ENCODE measurements at regions not wholly inside any gene's neighbourhood (a gene's known extent, or its start where the extent isn't known, plus 50 kb on each side); places are given as distances from the start of the nearest gene placed in this dataset.

DNA sequence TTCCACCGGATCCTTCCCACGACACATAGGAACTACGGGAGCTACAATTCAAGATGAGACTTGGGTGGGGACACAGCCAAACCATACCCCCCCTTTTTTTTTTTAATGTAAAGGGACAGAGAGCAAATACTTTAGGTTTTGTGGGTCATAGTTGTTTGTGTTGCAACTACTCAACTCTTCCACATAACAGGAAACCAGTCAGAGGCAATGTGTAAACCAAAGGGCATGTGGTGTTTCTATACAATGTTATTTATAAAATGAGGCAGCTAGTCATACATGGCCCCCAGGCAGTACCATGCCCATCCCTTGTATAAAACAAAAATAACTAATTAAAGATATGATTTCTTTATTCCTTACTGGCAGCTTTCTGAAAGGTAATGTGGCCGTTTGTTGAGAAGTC is 845.4 kb upstream of the ADAMTS5 start:
- no peak for TF ChIP-seq POLR2A (IDR thresholded peaks at IDR 0.05)
- TF ChIP-seq, protein P1, sequence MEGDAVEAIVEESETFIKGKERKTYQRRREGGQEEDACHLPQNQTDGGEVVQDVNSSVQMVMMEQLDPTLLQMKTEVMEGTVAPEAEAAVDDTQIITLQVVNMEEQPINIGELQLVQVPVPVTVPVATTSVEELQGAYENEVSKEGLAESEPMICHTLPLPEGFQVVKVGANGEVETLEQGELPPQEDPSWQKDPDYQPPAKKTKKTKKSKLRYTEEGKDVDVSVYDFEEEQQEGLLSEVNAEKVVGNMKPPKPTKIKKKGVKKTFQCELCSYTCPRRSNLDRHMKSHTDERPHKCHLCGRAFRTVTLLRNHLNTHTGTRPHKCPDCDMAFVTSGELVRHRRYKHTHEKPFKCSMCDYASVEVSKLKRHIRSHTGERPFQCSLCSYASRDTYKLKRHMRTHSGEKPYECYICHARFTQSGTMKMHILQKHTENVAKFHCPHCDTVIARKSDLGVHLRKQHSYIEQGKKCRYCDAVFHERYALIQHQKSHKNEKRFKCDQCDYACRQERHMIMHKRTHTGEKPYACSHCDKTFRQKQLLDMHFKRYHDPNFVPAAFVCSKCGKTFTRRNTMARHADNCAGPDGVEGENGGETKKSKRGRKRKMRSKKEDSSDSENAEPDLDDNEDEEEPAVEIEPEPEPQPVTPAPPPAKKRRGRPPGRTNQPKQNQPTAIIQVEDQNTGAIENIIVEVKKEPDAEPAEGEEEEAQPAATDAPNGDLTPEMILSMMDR (IDR thresholded peaks at IDR 0.05): no peak
- Histone ChIP-seq H3K36me3 (no peaks in the 10 kb centered on the region), H3K27ac (no peak overlapping the region), H3K9me3 (no peaks in the 10 kb centered on the region), H3K27me3 (no peaks in the 10 kb centered on the region), H3K4me3 (no peak overlapping the region), H3K4me1 (no peaks in the 10 kb centered on the region)
- DNase-seq: no peak

DNA sequence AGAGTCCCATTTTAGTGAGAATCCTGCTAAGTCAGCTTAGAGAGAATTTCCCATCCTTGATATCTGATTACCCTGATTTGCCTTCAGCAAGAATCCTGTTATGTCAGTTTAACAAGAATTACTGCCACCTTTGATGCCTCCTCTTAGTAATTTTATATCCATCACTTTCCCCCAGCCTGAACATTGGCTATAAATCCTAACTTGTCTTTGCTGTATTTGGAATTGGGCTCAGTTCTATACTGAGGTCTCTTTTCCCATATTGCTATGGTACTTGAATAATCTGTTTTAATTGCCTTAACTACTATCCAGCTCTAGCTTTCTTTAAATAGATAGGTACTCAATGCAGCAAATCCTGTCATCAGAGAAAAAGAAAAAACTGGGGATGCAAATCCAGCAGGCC is 842.0 kb upstream of the ADAMTS5 start:
- DNase-seq: no peak
- no peak overlapping the region for H3K4me3 ChIP-seq
- no peaks in the 10 kb centered on the region for H3K27me3 ChIP-seq
- TF ChIP-seq POLR2A (IDR thresholded peaks at IDR 0.05): no peak
- TF ChIP-seq, protein P1 (IDR thresholded peaks at IDR 0.05): no peak
- H3K4me1 ChIP-seq: no peaks in the 10 kb centered on the region
- no peaks in the 10 kb centered on the region for H3K9me3 ChIP-seq
- no peaks in the 10 kb centered on the region for H3K36me3 ChIP-seq
- H3K27ac ChIP-seq: no peak overlapping the region

DNA sequence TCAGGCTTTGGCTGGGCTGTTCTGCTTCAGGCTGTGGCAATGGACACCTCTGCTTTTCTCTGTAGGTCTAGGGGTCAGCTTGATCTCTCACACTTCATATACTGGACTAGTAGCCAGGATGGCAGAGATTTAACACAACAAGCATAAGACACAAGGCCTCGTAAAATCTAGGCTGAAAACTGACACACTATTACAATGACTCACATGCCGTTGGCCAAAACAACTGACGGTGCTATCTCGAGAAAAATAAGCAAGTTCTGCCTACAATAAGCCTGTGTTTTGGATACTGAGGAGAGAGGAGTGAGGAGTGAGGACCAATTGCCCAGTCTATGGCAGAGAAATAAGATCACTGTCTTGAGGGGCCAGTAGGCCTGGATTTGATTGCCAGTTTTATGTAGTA is 840.7 kb upstream of the ADAMTS5 start:
- TF ChIP-seq, protein P1 (IDR thresholded peaks at IDR 0.05): no peak
- no peak for DNase-seq
- H3K27ac ChIP-seq: no peak overlapping the region

DNA sequence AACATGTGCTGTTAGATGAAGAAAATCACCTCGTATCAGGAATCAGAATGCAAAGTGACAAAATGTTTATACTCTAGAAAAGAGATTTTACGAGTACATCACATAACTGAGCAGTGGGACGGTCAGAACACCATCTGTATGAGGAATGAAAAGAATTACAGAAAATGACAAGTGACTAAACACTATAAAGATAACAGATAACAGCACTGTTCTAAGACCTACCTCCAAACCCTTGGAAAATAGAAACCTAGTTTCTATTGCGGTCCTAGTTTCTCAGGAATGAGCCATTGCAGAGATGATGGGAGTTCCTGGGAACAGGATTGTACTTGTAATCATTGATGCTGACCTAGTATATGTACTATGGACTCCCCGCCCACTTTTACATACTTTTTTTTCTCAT is 839.4 kb upstream of the ADAMTS5 start:
- no peaks in the 10 kb centered on the region for H3K4me1 ChIP-seq
- H3K9me3 ChIP-seq: no peaks in the 10 kb centered on the region
- H3K27ac ChIP-seq: no peak overlapping the region
- TF ChIP-seq POLR2A (IDR thresholded peaks at IDR 0.05): no peak
- TF ChIP-seq, protein P1 (IDR thresholded peaks at IDR 0.05): no peak
- H3K4me3 ChIP-seq: no peak overlapping the region
- no peak for DNase-seq
- no peaks in the 10 kb centered on the region for H3K36me3 ChIP-seq
- H3K27me3 ChIP-seq: no peaks in the 10 kb centered on the region

More for the DNA sequence above, 840.7 kb upstream of the ADAMTS5 start:
- Histone ChIP-seq H3K4me1 (no peaks in the 10 kb centered on the region), H3K27me3 (no peaks in the 10 kb centered on the region), H3K9me3 (no peaks in the 10 kb centered on the region), H3K4me3 (no peak overlapping the region), H3K36me3 (no peaks in the 10 kb centered on the region)

DNA sequence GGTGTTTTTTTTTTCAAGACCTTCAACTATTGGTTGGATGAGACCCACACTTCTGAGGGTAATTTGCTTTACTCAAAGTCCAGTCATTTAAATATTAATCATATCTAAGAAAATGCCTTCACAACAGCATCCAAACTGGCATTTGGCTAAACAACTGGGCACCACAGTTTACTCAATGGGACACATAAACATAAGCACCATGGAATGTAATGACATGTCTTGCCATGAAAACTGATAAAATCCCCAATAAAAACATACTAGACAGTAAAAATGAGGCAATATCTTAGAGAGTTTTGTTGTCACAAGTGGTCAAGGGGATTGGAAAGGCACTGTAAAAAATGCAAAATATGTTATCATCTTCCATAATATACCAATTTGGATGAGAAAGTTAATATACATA is 838.8 kb upstream of the ADAMTS5 start:
- no peaks in the 10 kb centered on the region for H3K4me1 ChIP-seq
- no peak overlapping the region for H3K27ac ChIP-seq
- TF ChIP-seq POLR2A (IDR thresholded peaks at IDR 0.05): no peak
- TF ChIP-seq, protein P1 (IDR thresholded peaks at IDR 0.05): no peak
- no peaks in the 10 kb centered on the region for H3K9me3 ChIP-seq
- H3K36me3 ChIP-seq: no peaks in the 10 kb centered on the region
- no peak overlapping the region for H3K4me3 ChIP-seq
- no peak for DNase-seq
- H3K27me3 ChIP-seq: no peaks in the 10 kb centered on the region

DNA sequence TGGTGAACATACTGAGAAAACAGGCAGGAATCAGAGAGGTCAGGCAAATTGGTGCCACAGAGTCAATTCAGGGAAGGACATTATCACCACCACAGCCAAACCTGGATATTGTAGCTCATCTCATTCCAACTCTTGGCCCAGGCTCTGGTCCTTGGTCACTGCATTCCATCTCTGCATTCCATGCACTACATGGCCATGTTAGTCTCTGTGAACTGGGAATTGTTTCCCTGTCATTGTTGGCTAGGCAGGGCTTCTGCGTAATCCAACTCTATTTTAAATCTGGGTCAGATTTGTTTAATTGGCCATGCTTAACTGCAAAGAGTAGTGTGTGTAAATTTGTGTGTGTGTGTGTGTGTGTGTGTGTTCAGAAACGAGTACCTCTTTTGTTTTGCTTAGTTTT is 837.6 kb upstream of the ADAMTS5 start:
- Histone ChIP-seq H3K4me1 (no peaks in the 10 kb centered on the region), H3K4me3 (no peak overlapping the region), H3K27me3 (no peaks in the 10 kb centered on the region), H3K27ac (no peak overlapping the region), H3K36me3 (no peaks in the 10 kb centered on the region), H3K9me3 (no peaks in the 10 kb centered on the region)
- no peak for DNase-seq
- TF ChIP-seq, protein P1 (IDR thresholded peaks at IDR 0.05): no peak
- no peak for TF ChIP-seq POLR2A (IDR thresholded peaks at IDR 0.05)
